GM23338 (cell line): ENCODE measurements at regions not wholly inside any gene's neighbourhood (a gene's known extent, or its start where the extent isn't known, plus 50 kb on each side); places are given as distances from the start of the nearest gene placed in this dataset.

Experiments
- EZH2 ChIP-seq: fragments of 200-600 bp; sonication (generic); IDR thresholded peaks from one replicate; pipeline ENCODE4 v1.8.0; 2017; ENCODE audit warnings: antibody characterized with exemption, mild to moderate bottlenecking, low read depth; ENCODE audit not compliant: unreplicated experiment
- EZH2phosphoT487 ChIP-seq: fragments of 200-600 bp; sonication (generic); IDR thresholded peaks from one replicate; pipeline ENCODE4 v1.8.1; 2018; ENCODE audit warnings: antibody characterized with exemption; ENCODE audit not compliant: unreplicated experiment
- TF ChIP-seq, protein P1 (sequence below), 2 experiments: fragments of 200-600 bp in 1 of 2; sonication (generic) in 1 of 2; conservative IDR thresholded peaks; 2 replicates each; pipeline versions ENCODE4 v1.5.1 to v1.6.1; 2016 to 2017; ENCODE audit warnings: antibody characterized with exemption in 2 of 2, low read depth in 2 of 2, mild to moderate bottlenecking in 2 of 2, moderate library complexity in 1 of 2
- TF ChIP-seq, protein P2 (sequence below): IDR thresholded peaks from one replicate; pipeline ENCODE4 v1.6.1; 2018; ENCODE audit warnings: antibody characterized with exemption; ENCODE audit not compliant: unreplicated experiment

DNA sequence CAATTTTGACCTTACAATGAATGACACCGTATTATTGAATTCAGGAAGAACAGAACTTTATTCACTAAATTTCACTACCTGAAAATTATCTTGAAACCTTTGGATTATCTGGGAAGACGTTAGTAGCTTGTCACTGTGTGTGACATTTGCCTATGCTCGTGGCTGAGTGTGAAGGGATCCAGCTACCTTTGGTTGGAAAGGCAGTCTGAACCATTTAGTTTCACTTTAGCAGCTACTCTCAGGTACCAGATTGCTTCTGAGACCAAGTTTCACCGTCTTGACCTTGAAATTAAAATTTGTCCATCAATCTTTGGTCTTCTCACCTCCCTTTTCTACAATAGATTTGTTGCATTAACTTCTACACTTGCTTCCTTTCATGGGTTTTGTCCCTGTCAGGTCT lies 637.5 kb downstream of the MBD2 start:
- TF ChIP-seq EZH2 (no peak), EZH2phosphoT487 (no peak)
- TF ChIP-seq, protein P1, sequence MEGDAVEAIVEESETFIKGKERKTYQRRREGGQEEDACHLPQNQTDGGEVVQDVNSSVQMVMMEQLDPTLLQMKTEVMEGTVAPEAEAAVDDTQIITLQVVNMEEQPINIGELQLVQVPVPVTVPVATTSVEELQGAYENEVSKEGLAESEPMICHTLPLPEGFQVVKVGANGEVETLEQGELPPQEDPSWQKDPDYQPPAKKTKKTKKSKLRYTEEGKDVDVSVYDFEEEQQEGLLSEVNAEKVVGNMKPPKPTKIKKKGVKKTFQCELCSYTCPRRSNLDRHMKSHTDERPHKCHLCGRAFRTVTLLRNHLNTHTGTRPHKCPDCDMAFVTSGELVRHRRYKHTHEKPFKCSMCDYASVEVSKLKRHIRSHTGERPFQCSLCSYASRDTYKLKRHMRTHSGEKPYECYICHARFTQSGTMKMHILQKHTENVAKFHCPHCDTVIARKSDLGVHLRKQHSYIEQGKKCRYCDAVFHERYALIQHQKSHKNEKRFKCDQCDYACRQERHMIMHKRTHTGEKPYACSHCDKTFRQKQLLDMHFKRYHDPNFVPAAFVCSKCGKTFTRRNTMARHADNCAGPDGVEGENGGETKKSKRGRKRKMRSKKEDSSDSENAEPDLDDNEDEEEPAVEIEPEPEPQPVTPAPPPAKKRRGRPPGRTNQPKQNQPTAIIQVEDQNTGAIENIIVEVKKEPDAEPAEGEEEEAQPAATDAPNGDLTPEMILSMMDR (conservative IDR thresholded peaks at IDR 0.05; ENCODE audit: low read depth in 2 of 2) = no peak
- TF ChIP-seq, protein P2, sequence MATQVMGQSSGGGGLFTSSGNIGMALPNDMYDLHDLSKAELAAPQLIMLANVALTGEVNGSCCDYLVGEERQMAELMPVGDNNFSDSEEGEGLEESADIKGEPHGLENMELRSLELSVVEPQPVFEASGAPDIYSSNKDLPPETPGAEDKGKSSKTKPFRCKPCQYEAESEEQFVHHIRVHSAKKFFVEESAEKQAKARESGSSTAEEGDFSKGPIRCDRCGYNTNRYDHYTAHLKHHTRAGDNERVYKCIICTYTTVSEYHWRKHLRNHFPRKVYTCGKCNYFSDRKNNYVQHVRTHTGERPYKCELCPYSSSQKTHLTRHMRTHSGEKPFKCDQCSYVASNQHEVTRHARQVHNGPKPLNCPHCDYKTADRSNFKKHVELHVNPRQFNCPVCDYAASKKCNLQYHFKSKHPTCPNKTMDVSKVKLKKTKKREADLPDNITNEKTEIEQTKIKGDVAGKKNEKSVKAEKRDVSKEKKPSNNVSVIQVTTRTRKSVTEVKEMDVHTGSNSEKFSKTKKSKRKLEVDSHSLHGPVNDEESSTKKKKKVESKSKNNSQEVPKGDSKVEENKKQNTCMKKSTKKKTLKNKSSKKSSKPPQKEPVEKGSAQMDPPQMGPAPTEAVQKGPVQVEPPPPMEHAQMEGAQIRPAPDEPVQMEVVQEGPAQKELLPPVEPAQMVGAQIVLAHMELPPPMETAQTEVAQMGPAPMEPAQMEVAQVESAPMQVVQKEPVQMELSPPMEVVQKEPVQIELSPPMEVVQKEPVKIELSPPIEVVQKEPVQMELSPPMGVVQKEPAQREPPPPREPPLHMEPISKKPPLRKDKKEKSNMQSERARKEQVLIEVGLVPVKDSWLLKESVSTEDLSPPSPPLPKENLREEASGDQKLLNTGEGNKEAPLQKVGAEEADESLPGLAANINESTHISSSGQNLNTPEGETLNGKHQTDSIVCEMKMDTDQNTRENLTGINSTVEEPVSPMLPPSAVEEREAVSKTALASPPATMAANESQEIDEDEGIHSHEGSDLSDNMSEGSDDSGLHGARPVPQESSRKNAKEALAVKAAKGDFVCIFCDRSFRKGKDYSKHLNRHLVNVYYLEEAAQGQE = no peak
